HG03066 (cell line): ENCODE measurements at regions not wholly inside any gene's neighbourhood (a gene's known extent, or its start where the extent isn't known, plus 50 kb on each side); places are given as distances from the start of the nearest gene placed in this dataset.

ENCODE experiments used
- ATAC-seq: cut with Tn5 transposase; IDR thresholded peaks from one replicate; pipeline ENCODE4 v1.9.1; 2021; ENCODE audit warnings: low read depth; ENCODE audit not compliant: unreplicated experiment

DNA sequence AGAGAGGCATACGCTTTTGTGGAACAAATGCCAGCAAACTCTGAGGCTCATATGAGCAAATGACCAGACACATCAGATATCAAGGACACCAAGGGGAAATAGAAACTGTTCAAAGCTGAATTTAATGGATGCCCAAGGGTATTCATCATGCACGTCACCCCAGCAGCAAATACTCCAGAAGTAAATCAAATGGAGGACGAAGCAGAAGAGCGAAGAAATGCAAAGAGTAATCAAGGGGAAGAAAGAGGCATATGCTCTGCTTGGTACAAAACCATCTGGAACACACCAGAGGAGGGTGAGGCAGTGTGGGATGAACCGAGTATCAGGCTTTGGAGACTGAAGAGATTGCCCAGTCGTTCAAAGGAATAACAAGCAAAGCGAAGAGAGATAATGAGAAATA, 232.6 kb upstream of the EGLN3 start:
- no peak for ATAC-seq

DNA sequence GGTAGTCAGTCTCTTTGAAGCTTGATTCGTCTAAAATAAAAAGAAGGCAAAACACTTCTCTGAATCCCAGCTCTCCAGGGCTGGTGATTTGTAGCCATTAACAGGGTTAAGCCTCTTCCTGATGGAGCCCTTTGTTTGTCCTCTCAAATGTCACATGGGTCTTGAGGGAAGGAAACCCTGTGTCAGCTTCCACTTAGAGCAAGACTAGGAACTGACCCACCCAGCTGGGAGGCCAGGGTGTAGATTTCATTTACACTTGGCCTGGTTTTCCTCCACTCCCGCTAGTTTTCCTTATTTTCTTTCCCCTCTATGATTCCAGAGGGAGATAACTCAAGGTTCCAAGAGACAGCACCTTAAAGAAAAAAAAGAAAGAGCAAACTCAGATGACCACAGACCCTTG, 230.5 kb upstream of the EGLN3 start:
- no peak for ATAC-seq

DNA sequence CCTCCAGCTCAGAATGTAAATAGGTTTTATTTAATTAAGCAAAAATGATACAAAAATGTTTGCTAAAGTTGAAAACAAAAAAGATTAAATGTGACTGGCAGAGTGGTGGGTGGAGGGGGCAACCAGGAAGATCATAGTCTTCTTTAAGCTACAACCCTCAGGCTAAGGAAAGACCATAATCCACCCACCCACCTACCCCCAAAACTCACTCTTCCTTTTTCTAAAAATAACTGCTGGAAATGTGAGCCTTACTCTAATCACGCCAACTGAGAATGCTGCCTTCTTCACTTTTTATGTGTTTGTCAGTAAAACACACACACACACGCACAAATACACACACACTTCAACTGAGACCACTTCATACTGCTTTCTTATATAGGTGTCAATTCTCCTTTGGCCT, 230.0 kb upstream of the EGLN3 start:
- ATAC-seq: no peak

DNA sequence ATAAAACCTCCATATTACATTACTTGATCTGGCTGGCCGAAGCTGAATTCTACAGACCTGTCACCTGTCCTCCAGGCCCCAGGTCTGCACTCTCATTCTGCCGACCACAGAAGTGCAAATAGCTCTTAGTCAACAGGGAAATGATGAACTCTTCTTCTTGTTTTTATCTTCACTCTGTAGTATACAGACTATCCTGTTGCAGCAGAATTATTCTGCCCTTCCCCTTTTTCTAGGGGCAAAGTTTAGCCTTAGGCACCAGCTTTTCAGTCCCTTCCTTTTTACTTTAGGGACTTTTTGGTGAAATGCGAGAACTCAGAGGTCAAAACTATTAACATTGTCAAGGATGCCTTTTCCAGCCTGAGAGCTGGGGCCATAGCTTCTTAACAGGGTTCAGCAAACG, 229.6 kb upstream of the EGLN3 start:
- ATAC-seq: no peak

DNA sequence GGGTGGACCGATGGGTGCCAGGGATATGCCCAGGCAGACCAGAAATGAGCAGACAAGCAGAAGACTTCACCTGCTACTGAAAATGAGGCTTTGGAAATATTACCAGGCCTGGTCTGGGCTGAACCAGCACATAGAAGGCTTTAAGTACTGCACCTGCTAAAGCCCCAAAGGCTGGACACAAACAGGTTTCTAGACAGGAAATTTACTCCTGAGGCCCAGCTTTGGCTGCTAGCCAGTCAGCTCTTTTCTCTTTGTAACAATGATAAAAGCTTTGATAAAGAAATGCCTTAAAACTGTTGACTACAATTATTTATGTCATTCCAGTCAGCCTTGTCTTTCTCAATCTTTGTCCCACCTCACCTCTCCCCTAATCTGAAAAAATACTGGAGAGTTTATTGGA, 228.9 kb upstream of the EGLN3 start:
- no peak for ATAC-seq

DNA sequence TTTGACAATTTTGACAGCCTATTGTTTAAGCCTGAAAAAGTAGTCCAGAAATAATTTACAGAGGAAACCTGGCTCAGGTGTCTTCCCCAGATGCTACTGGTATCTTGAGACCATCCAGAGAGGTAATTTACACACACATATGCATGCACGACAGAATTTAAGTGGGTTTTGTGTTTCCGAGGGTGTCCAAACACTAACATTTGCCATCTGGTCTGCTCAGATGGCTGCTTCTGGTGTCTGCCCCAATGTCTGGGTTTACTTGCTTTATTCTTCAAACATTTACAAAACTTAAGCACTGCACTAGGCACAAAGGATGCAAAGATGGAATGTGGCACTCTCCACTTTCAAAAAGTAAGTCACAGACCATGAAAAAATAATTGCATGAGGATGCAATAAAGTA, 226.6 kb upstream of the EGLN3 start:
- no peak for ATAC-seq

DNA sequence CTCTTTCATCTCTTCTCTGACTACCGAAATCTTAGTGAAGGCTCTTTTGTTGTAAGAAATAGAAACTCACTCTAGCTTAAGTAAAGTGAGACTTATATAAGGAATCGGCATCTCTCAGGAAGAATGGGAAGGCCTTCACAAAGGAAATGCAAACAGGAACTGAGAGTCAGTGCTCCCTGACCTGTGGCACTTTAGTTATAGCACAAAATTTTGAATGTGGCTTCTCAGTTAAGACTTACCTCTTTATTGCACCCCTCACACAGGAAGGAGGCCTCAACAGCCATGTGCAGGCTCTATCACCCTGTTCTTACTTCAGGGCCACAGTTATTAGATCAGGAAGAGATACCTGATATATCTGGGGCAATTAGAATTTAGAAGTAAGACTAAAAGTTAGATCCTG, 224.7 kb upstream of the EGLN3 start:
- ATAC-seq: peak; percentile 62

DNA sequence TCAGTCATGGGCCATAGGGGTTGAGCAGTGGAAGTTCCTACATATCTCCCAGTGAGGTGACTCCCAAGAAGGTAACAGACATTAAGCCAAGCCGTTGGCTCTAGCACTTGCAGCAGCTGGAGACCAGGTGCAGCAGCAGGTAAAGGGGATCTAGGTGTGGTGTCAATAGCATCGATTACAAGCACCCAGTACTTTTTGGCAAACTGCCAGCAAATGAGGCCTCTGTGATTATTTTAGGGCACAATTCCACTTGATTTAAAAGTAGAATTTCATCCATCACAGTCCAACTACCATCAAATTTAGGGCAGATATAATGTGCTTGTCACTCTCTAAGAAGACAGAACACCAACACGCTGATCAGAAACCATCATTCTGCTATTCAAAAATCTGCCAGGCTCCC, 224.1 kb upstream of the EGLN3 start:
- ATAC-seq: no peak

DNA sequence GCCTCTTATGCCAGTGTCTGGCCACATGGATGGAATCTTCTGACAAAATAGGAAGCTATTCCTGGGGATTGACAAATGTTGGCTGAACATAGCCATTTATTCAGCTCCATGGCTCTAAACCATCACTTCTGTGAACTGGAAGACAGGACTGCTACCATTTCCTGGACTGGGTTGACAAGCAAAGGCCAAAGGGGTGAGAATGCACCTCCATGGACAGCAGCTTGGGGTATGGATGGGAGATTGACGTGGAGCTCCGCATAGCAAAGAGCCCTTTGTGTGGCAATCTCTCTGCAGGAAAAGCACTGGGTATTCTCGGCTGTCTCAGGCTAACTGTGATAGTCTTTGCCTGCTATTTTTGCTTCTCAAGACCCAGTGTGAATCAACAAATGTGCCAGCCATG, 223.0 kb upstream of the EGLN3 start:
- ATAC-seq: no peak

DNA sequence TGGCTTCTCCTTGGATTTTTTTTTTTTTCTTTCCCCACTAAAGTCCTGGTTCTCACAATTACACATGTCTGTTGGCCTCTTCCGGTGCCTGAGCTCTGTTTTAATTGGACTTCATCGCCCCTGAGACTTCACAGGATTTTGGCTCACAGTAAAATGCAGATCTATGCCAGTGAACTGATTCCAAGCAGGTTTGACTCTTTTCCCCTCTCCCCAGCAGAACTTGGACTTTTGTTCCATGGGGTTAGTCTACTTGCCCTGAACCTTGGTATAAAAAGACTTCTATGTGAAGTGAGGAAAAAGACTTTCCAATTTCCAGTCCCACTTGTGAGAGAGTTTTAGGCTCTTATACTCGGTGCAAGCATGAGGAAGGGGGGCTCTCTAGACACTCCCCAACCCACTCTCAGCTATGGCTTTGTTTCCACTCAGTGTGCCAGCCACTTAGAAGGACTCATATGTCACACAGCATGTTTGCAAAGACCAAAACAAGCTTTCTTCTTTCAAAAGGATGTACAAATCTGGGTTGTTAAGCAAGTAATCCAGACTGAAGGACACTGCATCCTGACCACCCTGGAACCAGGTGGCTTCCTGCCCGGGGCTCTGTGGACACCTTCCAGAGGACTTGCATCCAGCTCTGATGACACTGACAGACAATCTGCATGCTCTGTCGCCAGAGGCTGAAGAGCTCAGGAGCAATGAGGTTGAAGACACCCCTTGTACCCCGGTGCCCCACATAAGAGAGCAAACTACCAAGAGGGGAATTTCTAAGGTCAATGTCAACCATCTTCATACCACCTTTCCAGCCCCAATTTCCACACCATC, 221.9 kb upstream of the EGLN3 start:
- no peak for ATAC-seq

DNA sequence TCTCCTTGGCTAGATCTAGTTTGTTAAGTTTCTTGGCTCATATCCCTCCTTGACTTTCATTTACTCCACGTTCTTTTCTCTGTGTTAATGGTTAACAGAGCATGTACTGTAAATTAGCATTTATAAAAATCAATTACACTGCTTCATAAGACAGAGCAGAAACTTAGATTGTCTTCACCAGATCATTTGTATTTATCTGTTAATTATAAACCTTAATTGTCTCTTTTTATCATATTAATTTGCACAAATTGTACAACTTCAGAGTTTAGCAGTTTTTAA, 221.2 kb upstream of the EGLN3 start:
- no peak for ATAC-seq

DNA sequence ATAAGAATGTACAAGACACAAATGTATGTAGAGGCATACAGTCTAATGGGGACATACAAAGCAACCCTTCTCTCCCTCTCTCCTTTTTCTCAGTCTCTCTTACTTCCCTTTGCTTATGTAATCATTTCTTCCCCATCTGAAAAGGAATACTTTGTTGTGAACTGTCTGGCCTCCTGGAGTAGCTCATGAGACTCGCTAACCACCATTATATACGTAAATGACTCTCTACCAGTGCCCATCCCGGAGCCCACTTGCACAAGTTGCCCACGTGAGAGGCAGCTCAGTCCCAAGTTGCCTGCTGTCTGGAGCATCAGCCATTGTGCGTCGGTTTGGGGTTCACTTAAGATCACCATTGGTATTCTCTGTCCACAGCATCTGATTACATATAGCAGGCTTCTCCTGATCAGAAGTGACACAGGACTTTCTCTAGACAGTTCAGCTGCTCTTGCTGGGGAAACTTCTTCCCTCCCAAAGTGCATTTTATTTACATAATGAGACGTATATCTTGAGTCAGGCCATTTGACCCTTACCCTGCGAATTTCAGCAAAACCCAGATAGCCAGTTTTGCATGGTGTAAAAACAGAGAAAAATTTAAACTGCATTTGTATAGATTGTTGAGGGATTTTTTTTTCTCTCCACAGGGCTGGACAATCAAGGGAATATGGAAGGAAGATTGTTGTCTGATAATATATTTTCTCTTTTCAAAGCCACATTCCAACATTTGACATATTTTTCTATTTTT, 220.7 kb upstream of the EGLN3 start:
- no peak for ATAC-seq

DNA sequence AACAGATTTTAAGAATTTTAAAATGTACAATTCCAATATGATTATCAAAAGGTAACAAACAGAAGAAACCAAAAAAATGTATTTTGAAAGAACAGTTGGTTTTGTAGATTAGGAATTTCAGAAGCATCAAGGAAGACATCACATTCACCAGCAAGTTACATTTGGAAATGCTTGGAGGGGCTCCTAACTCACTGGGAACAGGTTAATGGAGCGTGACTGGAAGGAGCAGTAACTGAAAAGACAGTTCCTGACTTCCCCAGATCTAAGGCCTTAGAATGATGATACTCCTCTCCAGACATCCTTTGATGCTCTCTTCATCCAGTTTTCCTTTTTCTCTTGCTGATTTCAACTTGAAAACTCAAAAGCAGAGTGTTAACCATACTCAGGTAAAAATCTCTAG, 220.0 kb upstream of the EGLN3 start:
- ATAC-seq: no peak

DNA sequence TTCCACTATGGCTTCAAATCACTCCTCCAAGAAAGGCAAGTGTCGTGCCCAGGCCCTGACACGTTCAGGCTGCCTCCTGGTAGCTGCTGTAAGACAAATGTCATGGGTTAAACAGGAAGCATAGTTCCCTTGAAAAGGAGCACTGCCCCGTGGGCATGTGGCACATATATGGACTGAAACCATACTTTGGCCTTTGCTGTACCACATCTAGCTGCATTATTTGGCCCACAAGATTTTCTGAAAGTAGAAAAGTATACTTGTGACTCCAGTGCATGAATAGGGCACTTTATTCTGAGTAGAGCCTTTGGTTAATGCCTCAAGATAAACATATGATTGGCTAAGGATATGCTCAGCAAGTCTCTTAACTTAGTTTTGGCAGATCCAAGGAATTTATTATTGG, 218.7 kb upstream of the EGLN3 start:
- ATAC-seq: no peak

DNA sequence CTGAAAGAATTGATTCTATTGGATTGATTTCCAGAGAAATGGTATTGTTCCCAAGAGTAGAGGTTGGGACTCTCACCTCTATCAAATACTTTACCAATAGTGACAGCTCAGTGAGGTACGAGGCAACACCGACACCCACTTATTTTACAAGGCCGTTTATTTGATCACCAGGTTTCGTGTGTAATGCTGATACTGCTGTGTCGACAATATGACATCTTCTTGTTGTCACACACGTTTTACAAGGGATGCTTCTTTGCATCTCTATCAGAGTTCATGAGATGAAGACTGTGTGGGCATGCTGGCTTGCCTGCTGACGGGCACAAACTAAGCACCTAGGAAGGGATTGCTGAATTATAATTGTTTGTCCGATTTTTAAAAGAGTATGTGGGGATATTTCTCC, 217.8 kb upstream of the EGLN3 start:
- ATAC-seq: no peak

DNA sequence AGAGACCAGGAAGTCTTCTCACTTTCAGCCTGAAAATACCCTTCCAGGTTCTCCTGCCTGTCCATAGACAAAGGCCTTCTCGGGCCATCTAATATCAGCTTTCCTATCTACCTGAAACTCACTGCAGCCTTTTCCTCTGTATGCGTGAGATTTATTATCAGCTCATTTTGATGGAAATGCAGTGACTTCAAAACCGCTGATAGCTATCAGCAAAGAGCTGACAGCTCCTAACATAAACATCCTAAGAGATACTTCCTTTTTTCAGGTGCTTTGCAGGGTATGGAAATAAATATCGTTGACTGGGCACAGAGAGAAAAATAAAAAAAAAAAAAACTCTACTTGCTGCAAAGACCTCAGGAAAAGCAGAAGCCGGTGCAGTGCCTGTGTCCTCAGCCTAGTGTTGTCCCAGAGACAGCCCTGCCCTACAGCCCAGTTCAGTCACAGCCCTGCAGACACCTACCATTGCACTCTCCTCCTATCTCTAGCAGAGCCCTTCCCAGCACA, 215.0 kb upstream of the EGLN3 start:
- no peak for ATAC-seq

DNA sequence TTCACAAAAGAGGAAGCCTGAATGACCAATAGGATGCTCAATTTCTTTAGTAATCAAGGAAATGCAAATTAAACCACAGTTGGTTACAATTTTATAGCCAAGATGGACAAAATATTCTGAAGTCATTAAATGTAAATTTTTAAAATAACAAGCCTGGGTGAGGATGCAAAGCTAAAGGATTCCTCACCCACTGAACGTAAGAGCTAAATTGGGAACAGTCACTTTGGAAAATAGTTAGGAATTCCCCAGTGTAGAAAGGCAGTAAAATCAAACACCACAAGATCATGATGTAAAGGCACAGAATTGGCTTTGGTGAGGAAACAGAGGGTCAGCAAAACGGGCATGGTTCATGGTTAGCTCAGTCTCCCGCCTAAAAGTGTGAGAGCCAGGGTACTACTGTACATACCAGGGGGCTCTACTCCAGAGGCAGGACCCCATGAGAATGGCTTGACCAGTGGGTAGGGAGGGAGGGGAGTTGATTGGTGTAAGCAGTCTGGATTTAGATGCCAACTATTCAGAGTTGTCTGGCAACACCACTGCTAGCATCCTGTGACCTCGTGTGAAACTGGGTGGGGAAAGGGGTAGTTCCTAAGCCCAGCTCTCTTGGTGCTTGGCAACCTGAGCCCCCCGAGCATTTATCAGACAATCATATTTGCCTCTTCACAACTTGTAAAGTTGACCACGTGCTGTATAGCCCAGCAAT, 213.4 kb upstream of the EGLN3 start:
- no peak for ATAC-seq

DNA sequence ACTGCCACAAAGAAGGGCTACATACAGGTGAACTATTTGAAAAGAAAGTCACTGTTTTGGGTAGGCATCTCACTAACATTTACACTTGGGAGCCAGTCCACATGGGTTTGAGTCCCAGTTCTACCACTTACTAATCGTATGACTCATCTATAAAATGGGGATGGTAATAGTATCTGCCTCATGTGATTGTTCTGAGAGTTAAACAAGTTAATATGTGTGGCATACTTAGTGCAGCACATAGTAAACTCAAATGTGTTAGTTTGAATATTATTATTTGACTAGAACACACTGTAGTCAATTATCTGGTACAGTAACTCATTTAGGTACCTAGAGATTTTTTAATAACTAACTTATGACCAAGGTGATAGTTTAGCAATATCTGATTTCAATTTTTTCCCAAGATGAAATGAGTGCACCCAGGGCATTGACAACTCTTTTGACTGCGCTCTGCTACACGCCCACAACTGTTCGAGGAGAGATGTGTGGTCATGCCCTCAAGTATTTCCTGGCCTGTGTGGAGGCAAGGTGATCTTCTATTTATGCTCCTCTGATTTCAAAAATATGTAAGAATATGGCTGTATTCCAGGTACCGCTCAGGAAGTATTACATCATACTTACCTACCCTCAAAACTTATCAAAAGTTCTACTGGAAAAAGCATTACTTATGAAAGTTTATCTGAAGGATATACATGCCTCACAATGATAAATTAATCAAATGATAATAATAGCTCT, 210.6 kb upstream of the EGLN3 start:
- no peak for ATAC-seq

DNA sequence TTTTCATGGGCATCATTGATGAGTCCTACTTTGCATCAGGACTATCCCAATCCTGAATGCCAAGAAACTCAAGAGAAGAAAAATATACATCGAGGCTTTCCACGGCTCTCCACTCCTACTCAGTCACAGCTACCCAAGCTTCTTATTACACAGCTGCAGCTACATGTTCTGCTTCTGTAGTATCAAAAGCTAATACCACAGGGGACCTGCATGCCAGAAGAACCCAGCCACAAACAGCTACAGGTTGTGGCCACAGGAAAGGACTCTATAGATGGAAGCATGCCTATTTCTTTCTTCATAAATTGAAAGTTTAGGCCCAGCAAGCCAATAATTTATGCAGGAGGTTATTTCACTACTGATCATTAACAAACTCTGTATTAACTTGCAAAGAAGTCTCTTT, 209.7 kb upstream of the EGLN3 start:
- no peak for ATAC-seq

DNA sequence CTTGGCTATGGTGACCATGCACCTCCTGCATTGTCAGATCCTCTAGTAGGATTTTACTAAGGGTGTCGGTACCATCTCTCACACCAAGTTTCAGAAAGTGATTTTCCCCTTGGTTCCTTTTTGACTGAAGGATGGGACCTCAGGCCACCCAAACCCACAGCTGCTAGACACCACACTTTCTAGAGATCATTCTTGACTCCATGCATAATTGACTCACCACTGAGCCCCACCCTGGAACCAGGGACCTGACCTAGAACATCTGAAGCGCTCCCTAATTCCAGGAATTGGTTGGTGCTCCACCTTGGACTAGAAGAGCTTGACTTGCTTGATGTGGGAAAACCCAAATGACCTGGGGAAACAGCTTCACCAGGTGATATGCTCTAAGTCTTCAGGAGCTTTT, 206.8 kb upstream of the EGLN3 start:
- ATAC-seq: no peak

DNA sequence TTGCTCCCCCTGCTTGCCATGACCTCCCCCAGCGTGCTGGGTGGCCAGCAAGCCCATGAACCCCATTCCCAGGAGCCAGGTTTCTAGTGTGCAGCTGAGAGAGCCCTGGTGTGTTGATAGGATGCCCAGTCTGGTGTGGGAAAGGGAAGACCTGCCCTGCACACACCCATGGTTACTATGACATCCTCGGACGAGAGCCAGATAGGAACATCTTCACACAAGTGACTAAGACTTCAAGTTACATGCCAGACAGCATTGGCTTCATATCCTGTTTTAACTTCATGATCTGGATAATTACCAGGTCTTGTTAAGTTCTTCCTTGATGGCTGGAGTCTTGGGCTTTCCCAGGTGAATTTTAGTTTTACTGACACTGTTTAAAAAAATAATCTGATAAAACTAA, 196.6 kb upstream of the EGLN3 start:
- ATAC-seq: no peak
